ENCODE measurements at regions not wholly inside any gene's neighbourhood (a gene's known extent, or its start where the extent isn't known, plus 50 kb on each side); places are given as distances from the start of the nearest gene placed in this dataset.

GRCh38 chr15:99503411-99503810 is 62.4 kb upstream of the MEF2A start:
- TF ChIP-seq POLR2A (IDR thresholded peaks at IDR 0.05) (no peak), CTCF (IDR thresholded peaks at IDR 0.05) (no peak), EP300 (IDR thresholded peaks at IDR 0.05) (no peak)
